ENCODE measurements at regions not wholly inside any gene's neighbourhood (a gene's known extent, or its start where the extent isn't known, plus 50 kb on each side); places are given as distances from the start of the nearest gene placed in this dataset.

GRCh38 chr6:14573703-14574290, 456.2 kb downstream of the CD83 start:
- ATAC-seq: no peak
- Mint-ChIP-seq H3K27me3 (peaks cover 3% of the 10 kb centered on the region), H3K27ac (no peak overlapping the region), H3K4me3 (no peak overlapping the region), H3K9me3 (peaks cover 3% of the 10 kb centered on the region), H3K36me3 (ENCODE audit: low read depth) (no peaks in the 10 kb centered on the region), H3K4me1 (ENCODE audit: low read depth) (peaks cover 5% of the 10 kb centered on the region)
- ChIA-PET CTCF (no interaction called here), POLR2A (no interaction called here)
- intact Hi-C loops (cut with micrococcal nuclease): no loop called here
- no peak for DNase-seq
- TF ChIP-seq CTCF (IDR thresholded peaks at IDR 0.05): no peak

DNA sequence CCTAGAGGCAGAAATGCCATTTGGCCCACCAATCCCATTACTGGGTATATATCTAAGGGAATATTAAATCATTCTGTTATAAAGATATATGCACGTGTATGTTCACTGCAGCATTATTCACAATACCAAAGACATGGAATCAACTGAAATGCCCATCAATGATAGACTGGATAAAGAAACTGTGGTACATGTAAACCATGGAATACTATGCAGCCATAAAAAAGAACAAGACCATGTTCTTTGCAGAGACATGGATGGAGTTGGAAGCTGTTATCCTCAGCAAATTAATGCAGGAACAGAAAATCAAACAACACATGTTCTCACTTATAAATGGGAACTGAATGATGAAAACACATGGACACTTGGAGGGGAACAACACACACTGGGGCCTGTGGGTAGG, 458.4 kb downstream of the CD83 start:
- no peak overlapping the region for H3K4me3 Mint-ChIP-seq
- no peaks in the 10 kb centered on the region for H3K36me3 Mint-ChIP-seq (ENCODE audit: low read depth)
- H3K27ac Mint-ChIP-seq: no peak overlapping the region
- no peak for TF ChIP-seq CTCF (IDR thresholded peaks at IDR 0.05)
- no peak for DNase-seq
- no peak for ATAC-seq
- intact Hi-C loops (cut with micrococcal nuclease): no loop called here
- peaks cover 3% of the 10 kb centered on the region for H3K9me3 Mint-ChIP-seq
- H3K27me3 Mint-ChIP-seq: peaks cover 3% of the 10 kb centered on the region
- ChIA-PET POLR2A (no interaction called here), CTCF (no interaction called here)
- H3K4me1 Mint-ChIP-seq (ENCODE audit: low read depth): peaks cover under 1% of the 10 kb centered on the region

DNA sequence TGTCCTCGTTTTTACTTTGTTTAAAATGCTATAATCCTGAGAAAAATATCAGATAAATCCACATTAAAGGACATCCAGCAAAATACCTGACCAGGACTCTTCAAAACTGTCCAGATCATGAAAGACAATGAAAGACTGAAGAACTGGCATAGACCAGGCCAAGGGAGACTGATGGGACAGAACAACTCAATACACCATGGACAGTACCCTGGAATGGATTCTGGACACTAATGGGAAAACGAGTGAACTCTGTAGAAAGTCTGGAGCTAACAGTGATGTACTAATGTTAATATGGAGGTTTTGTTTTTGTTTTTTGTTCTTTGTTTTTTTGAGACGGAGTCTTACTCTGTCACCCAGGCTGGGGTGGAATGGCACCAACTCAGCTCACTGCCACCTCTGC, 461.4 kb downstream of the CD83 start:
- no peak for DNase-seq
- Mint-ChIP-seq H3K4me1 (ENCODE audit: low read depth) (no peaks in the 10 kb centered on the region), H3K27ac (no peak overlapping the region), H3K36me3 (ENCODE audit: low read depth) (no peaks in the 10 kb centered on the region), H3K27me3 (peaks cover 3% of the 10 kb centered on the region), H3K9me3 (peaks cover 3% of the 10 kb centered on the region), H3K4me3 (no peak overlapping the region)
- ATAC-seq: no peak
- CTCF ChIA-PET: no interaction called here
- no peak for TF ChIP-seq CTCF (IDR thresholded peaks at IDR 0.05)
- intact Hi-C loops (cut with micrococcal nuclease): no loop called here
- POLR2A ChIA-PET: no interaction called here

DNA sequence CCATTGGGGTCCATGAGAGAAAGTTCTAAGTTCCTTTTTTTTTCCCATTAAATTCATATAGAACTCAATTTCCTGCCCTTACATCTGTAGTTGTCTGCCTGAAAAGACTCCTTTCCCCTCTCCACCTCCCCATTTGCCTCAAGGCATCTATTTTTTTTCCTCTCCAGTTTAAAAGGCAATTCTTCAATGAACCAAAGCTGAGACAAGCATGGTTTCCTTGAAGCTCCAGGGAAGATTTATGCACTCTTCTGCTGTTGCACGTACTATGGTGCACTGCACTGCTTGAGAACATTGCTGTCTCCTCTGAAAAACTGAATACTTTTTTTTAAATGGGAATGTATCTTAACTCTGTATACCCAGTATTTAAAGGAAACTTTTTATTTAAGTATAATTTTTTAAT, 465.2 kb downstream of the CD83 start:
- Mint-ChIP-seq H3K4me3 (no peak overlapping the region), H3K36me3 (ENCODE audit: low read depth) (no peaks in the 10 kb centered on the region), H3K4me1 (ENCODE audit: low read depth) (no peaks in the 10 kb centered on the region), H3K27me3 (no peaks in the 10 kb centered on the region), H3K9me3 (no peaks in the 10 kb centered on the region), H3K27ac (no peak overlapping the region)
- DNase-seq: no peak
- intact Hi-C loops (cut with micrococcal nuclease): no loop called here
- ChIA-PET CTCF (no interaction called here), POLR2A (no interaction called here)
- no peak for TF ChIP-seq CTCF (IDR thresholded peaks at IDR 0.05)
- no peak for ATAC-seq

GRCh38 chr6:14583826-14584225, 466.3 kb downstream of the CD83 start:
- no peak overlapping the region for H3K27ac Mint-ChIP-seq
- H3K27me3 Mint-ChIP-seq: no peaks in the 10 kb centered on the region
- POLR2A ChIA-PET: no interaction called here
- intact Hi-C loops (cut with micrococcal nuclease): no loop called here
- DNase-seq (no peak), ATAC-seq (no peak)
- H3K9me3 Mint-ChIP-seq: no peaks in the 10 kb centered on the region
- no peaks in the 10 kb centered on the region for H3K4me1 Mint-ChIP-seq (ENCODE audit: low read depth)
- CTCF ChIA-PET: no interaction called here
- no peak for TF ChIP-seq CTCF (IDR thresholded peaks at IDR 0.05)
- H3K4me3 Mint-ChIP-seq: no peak overlapping the region
- H3K36me3 Mint-ChIP-seq (ENCODE audit: low read depth): no peaks in the 10 kb centered on the region
